Bronchial epithelial cell (primary cell): ENCODE measurements at regions not wholly inside any gene's neighbourhood (a gene's known extent, or its start where the extent isn't known, plus 50 kb on each side); places are given as distances from the start of the nearest gene placed in this dataset.

Experiments
- DNase-seq: peaks from one replicate; pipeline ENCODE4 v3.0.0-alpha.2; 2010; ENCODE audit warnings: low read depth
- FAIRE-seq: peaks from 2 replicates; lab custom pipeline; 2011; peaks lifted over from hg19 to GRCh38; lab: Jason Lieb, UNC
- H3K27me3 ChIP-seq: 2 replicates; pipeline ENCODE4 v1.5.1; 2011; ENCODE audit warnings: low read length; ENCODE audit not compliant: control insufficient read depth, insufficient read depth
- H3K36me3 ChIP-seq: 2 replicates; pipeline ENCODE4 v1.5.1; 2011; ENCODE audit warnings: low read length; ENCODE audit not compliant: control insufficient read depth, insufficient read depth
- H3K4me3 ChIP-seq: 2 replicates; pipeline ENCODE4 v1.5.1; 2011; ENCODE audit warnings: mild to moderate bottlenecking, low read depth, low read length, control low read depth
- TF ChIP-seq, protein P1 (sequence below): IDR thresholded peaks from 2 replicates; pipeline ENCODE4 v1.5.1; 2011; ENCODE audit warnings: mild to moderate bottlenecking, moderate library complexity, low read length, control low read depth, inconsistent platforms; ENCODE audit not compliant: insufficient read depth, severe bottlenecking

DNA sequence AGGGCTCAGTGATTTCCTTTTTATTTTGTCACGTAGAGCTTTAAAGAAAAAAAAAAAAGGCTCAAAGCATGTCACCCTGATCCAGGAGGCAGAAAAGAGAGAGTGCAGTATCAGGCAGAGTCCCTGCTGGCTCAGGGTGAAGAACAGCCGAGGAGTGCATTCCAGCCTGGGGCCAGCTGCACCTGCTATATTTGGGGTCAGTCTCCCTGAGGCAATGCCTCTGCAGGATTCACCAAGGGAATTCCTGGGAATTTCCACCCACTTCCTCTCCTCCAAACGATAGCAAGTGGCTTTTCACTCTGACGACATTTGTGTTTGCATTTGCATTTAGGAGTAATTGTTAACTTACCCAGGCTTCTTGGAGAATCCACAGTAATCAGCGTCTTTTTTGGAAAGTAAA, 202.9 kb upstream of the CTNNB1 start:
- DNase-seq (no peak), FAIRE-seq (no peak)
- Histone ChIP-seq H3K27me3 (no peaks in the 10 kb centered on the region), H3K4me3 (no peak overlapping the region), H3K36me3 (no peaks in the 10 kb centered on the region)
- TF ChIP-seq, protein P1, sequence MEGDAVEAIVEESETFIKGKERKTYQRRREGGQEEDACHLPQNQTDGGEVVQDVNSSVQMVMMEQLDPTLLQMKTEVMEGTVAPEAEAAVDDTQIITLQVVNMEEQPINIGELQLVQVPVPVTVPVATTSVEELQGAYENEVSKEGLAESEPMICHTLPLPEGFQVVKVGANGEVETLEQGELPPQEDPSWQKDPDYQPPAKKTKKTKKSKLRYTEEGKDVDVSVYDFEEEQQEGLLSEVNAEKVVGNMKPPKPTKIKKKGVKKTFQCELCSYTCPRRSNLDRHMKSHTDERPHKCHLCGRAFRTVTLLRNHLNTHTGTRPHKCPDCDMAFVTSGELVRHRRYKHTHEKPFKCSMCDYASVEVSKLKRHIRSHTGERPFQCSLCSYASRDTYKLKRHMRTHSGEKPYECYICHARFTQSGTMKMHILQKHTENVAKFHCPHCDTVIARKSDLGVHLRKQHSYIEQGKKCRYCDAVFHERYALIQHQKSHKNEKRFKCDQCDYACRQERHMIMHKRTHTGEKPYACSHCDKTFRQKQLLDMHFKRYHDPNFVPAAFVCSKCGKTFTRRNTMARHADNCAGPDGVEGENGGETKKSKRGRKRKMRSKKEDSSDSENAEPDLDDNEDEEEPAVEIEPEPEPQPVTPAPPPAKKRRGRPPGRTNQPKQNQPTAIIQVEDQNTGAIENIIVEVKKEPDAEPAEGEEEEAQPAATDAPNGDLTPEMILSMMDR, result no peak

DNA sequence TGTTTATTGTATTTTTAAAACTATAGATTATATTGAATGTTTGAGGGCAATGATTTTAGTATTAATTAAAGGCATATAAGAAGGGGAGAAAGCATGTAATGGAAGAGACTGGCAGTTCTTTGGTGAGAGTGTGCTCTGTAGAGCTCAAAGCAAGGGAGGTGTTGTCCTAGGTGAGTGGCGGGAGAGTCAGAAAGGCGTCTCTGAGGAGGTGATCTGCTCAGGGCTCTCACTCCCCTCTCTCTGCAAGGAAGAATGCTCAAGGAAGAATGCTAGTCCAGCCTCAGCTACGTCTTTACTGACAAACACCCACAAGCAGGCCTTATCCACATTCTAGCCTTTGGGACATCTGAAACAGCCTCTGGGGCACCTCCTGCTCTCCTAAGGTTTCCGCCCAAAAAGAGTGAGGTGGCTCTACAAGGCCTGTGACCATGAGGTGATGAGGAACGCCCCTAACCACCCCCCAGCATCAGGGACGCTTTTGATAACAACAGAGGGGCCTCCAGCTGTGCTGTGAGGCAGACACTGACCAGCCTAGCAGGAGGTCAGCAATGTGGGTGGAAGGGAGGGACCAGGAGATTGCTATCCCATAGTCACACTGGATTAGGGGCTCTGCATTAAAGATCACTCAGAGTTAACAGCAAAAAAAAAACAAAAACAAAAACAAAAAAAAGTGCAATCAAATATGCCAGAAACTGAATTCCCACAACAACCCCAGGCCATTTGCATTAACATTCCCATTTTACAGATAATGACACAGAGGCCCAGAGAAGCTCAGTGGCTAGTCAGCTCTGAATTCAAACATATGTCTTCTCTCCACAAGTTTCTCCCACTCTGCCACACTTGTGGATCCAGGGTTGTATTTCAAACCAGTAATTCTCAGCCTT, 202.2 kb upstream of the CTNNB1 start:
- no peak for FAIRE-seq
- H3K27me3 ChIP-seq, result no peaks in the 10 kb centered on the region
- H3K36me3 ChIP-seq, result no peaks in the 10 kb centered on the region
- DNase-seq, result no peak
- no peak overlapping the region for H3K4me3 ChIP-seq
- TF ChIP-seq, protein P1, result no peak

DNA sequence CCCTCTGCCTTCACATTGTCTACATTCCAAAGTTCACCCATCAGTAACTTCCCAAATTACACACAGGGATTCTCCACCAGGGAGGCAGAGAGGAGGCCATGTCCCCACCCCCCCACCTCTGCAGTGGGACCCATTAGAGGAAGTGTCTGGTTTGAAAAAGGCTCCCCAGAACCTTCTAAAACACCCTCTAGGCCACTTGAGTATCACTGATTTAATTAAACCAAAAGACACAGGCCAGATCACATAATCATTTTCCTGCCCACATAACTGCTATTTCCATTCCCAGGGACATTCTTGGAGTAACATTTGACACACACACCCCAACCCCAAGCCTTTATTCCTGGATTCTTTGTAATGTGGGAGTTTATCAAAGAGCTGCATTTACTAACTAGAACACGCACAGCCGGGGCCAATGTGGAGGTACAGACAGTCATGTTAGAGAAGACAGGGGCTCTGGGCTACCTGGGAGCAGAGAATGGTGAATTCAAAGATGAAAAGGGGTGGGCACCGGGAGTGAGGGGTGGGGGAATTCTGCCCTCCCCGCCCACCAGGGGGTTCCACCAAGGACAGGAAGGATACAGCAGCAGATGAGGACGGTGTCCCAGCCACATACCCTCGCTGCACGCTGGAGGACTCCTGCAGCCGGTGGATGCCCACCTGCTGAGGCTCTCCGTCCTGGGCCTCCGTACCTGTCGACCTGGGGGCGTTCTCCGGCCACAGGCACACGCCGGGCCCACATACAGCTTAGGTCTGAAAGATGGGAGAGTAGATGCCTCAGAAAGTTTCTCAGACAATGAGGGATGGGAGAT, 201.4 kb upstream of the CTNNB1 start:
- DNase-seq (no peak), FAIRE-seq (no peak)
- H3K4me3 ChIP-seq, result no peak overlapping the region
- H3K36me3 ChIP-seq, result no peaks in the 10 kb centered on the region
- no peaks in the 10 kb centered on the region for H3K27me3 ChIP-seq
- TF ChIP-seq, protein P1, result no peak

DNA sequence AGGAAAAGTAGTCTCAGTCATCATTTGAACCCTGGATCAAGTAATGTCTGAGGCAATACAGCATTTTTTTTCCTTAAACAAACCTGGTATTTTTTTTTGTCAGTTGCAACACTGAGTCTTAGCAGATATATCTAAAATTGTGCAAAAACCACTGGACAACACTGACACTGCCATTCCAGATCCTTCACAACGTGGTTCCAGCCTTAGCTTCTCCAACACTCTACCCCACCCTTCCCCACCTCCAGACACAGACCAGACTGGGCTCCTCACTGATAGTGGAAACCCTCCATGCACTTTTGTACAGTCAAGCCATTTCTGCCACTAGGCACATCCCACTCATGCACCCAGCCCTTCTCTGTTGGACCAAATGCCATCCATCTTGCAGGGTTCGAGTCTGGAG, 199.6 kb upstream of the CTNNB1 start:
- H3K4me3 ChIP-seq, result no peak overlapping the region
- no peaks in the 10 kb centered on the region for H3K36me3 ChIP-seq
- no peaks in the 10 kb centered on the region for H3K27me3 ChIP-seq
- DNase-seq (no peak), FAIRE-seq (no peak)
- TF ChIP-seq, protein P1, result no peak

DNA sequence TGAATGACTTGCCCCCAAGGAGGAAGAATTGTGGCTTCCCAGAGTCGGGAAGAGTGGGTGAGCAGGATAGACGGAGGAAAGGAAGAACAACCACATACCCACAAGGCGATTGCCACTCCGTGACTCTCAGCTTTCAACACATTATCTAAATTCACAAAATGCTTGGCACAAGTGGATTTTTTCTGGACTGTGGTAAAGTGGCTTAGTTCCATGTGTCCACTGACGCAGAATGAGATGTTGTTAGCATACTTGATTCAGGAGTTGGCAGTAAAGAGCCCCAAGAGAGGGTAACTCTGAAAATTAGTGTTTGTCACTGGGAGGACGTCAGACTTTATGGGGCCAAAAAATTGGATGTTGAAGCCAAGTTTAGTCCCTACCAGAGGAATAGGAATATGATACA, 198.8 kb upstream of the CTNNB1 start:
- TF ChIP-seq, protein P1, result no peak
- H3K4me3 ChIP-seq, result no peak overlapping the region
- no peak for FAIRE-seq
- H3K27me3 ChIP-seq, result no peaks in the 10 kb centered on the region
- DNase-seq, result no peak
- no peaks in the 10 kb centered on the region for H3K36me3 ChIP-seq
